ENCODE measurements at regions not wholly inside any gene's neighbourhood (a gene's known extent, or its start where the extent isn't known, plus 50 kb on each side); places are given as distances from the start of the nearest gene placed in this dataset.

- Histone ChIP-seq H3K9me2 (ENCODE audit: insufficient read depth, low read length) (no peaks in the 10 kb centered on the region), H2AFZ (ENCODE audit: low read length) (no peak overlapping the region), H3K9me3 (ENCODE audit: low read length) (peaks cover 7% of the 10 kb centered on the region; the same call in 1 of the 2 replicates), H3K79me2 (ENCODE audit: insufficient read depth, low read depth, low read length) (no peaks in the 10 kb centered on the region), H3K27ac (ENCODE audit: low read depth, low read length, poor library complexity, severe bottlenecking) (no peak overlapping the region), H3K4me3 (ENCODE audit: low read depth, low read length, poor library complexity, severe bottlenecking) (no peak overlapping the region), H3K36me3 (ENCODE audit: insufficient read depth, low read length) (no peaks in the 10 kb centered on the region), H3K4me2 (ENCODE audit: low read length) (no peak overlapping the region), H4K20me1 (ENCODE audit: insufficient read depth, low read length) (no peaks in the 10 kb centered on the region), H3K4me1 (ENCODE audit: insufficient read depth, low read length, poor library complexity, severe bottlenecking) (no peaks in the 10 kb centered on the region)
- ChIA-PET POLR2A (interaction anchor here (0.9 kb wide), 1 partner anchor 20 kb away, joined by 4 read pairs; no protein-coding TSS in a partner anchor), CTCF (ENCODE audit: unreplicated experiment) (no interaction called here)
- no TSS peak for BruUV-seq (replicated peaks)
- no peak for DNase-seq (ENCODE audit: low spot score)
- TF ChIP-seq EZH2phosphoT487 (IDR thresholded peaks at IDR 0.05; ENCODE audit: borderline replicate concordance, low read depth, low read length): no peak
- TF ChIP-seq CTCF (conservative IDR thresholded peaks at IDR 0.05; ENCODE audit: low read length): no peak
- intact Hi-C loops (cut with micrococcal nuclease; ENCODE audit: unreplicated experiment): no loop called here
Observed at GRCh38 chr6:4384656-4385055, 249.3 kb upstream of the ECI2 start.

- Histone ChIP-seq H3K79me2 (ENCODE audit: insufficient read depth, low read depth, low read length) (no peaks in the 10 kb centered on the region), H3K9me3 (ENCODE audit: low read length) (peaks cover 7% of the 10 kb centered on the region; the same call in 1 of the 2 replicates), H4K20me1 (ENCODE audit: insufficient read depth, low read length) (no peaks in the 10 kb centered on the region), H3K9me2 (ENCODE audit: insufficient read depth, low read length) (no peaks in the 10 kb centered on the region), H3K4me2 (ENCODE audit: low read length) (no peak overlapping the region), H2AFZ (ENCODE audit: low read length) (no peak overlapping the region), H3K27ac (ENCODE audit: low read depth, low read length, poor library complexity, severe bottlenecking) (no peak overlapping the region), H3K4me3 (ENCODE audit: low read depth, low read length, poor library complexity, severe bottlenecking) (no peak overlapping the region), H3K36me3 (ENCODE audit: insufficient read depth, low read length) (no peaks in the 10 kb centered on the region), H3K4me1 (ENCODE audit: insufficient read depth, low read length, poor library complexity, severe bottlenecking) (no peaks in the 10 kb centered on the region)
- CTCF ChIA-PET (ENCODE audit: unreplicated experiment): no interaction called here
- DNase-seq (ENCODE audit: low spot score): no peak
- no peak for TF ChIP-seq EZH2phosphoT487 (IDR thresholded peaks at IDR 0.05; ENCODE audit: borderline replicate concordance, low read depth, low read length)
- no peak for TF ChIP-seq CTCF (conservative IDR thresholded peaks at IDR 0.05; ENCODE audit: low read length)
- no TSS peak for BruUV-seq (replicated peaks)
- intact Hi-C loops (cut with micrococcal nuclease; ENCODE audit: unreplicated experiment): no loop called here
- POLR2A ChIA-PET: no interaction called here
Observed at GRCh38 chr6:4383910-4384638, 248.7 kb upstream of the ECI2 start.

GRCh38 chr6:4382362-4382853 lies 247.0 kb upstream of the ECI2 start:
- no peak for DNase-seq (ENCODE audit: low spot score)
- Histone ChIP-seq H2AFZ (ENCODE audit: low read length) (no peak overlapping the region), H3K4me2 (ENCODE audit: low read length) (no peak overlapping the region), H4K20me1 (ENCODE audit: insufficient read depth, low read length) (no peaks in the 10 kb centered on the region), H3K27ac (ENCODE audit: low read depth, low read length, poor library complexity, severe bottlenecking) (no peak overlapping the region), H3K9me3 (ENCODE audit: low read length) (peaks cover 7% of the 10 kb centered on the region; the same call in 1 of the 2 replicates), H3K36me3 (ENCODE audit: insufficient read depth, low read length) (no peaks in the 10 kb centered on the region), H3K4me1 (ENCODE audit: insufficient read depth, low read length, poor library complexity, severe bottlenecking) (no peaks in the 10 kb centered on the region), H3K4me3 (ENCODE audit: low read depth, low read length, poor library complexity, severe bottlenecking) (no peak overlapping the region), H3K9me2 (ENCODE audit: insufficient read depth, low read length) (no peaks in the 10 kb centered on the region), H3K79me2 (ENCODE audit: insufficient read depth, low read depth, low read length) (no peaks in the 10 kb centered on the region)
- BruUV-seq (replicated peaks): no TSS peak
- no peak for TF ChIP-seq CTCF (conservative IDR thresholded peaks at IDR 0.05; ENCODE audit: low read length)
- TF ChIP-seq EZH2phosphoT487 (IDR thresholded peaks at IDR 0.05; ENCODE audit: borderline replicate concordance, low read depth, low read length): no peak
- intact Hi-C loops (cut with micrococcal nuclease; ENCODE audit: unreplicated experiment): no loop called here
- POLR2A ChIA-PET: interaction anchor here (0.9 kb wide), 1 partner anchor 12 kb away, joined by 3 read pairs; no protein-coding TSS in a partner anchor
- CTCF ChIA-PET (ENCODE audit: unreplicated experiment): no interaction called here
